Psoas muscle (tissue), 7 donors: ENCODE measurements at regions not wholly inside any gene's neighbourhood (a gene's known extent, or its start where the extent isn't known, plus 50 kb on each side); places are given as distances from the start of the nearest gene placed in this dataset.

Experiments
- ATAC-seq, 4 donors: fragments of 200-7000 bp; cut with Tn5 transposase; one replicate each; pipeline ENCODE4 v1.9.1; 2020; ENCODE audit warnings: moderate library complexity in 3 of 4, mild to moderate bottlenecking in 2 of 4
- DNase-seq, 2 donors: peaks; one replicate each; pipeline ENCODE4 v3.0.0-alpha.2; 2020
- H3K27ac ChIP-seq: fragments of 200-600 bp; one replicate; pipeline ENCODE4 v1.8.0; 2022
- H3K27me3 ChIP-seq, 3 donors: fragments of 200-600 bp in 1 of 3; one replicate each; pipeline versions ENCODE4 v1.6.1 to v1.8.0; 2013 to 2022; ENCODE audit warnings: low read length in 2 of 3, mild to moderate bottlenecking in 2 of 3, moderate library complexity in 1 of 3; ENCODE audit not compliant: insufficient read depth in 3 of 3
- H3K36me3 ChIP-seq, 2 donors: fragments of 200-600 bp in 1 of 2; one replicate each; pipeline versions ENCODE4 v1.6.1 to v1.8.0; 2013 to 2022; ENCODE audit warnings: low read depth in 1 of 2, mild to moderate bottlenecking in 1 of 2, moderate library complexity in 1 of 2; ENCODE audit not compliant: insufficient read depth in 1 of 2
- H3K4me1 ChIP-seq: fragments of 200-600 bp; one replicate; pipeline ENCODE4 v1.8.0; 2022
- H3K4me3 ChIP-seq: fragments of 200-600 bp; one replicate; pipeline ENCODE4 v1.8.0; 2022; ENCODE audit warnings: mild to moderate bottlenecking
- H3K9me3 ChIP-seq: fragments of 200-600 bp; one replicate; pipeline ENCODE4 v1.8.0; 2022
- WGBS, 3 donors: extraction: QIAGEN DNeasy Blood & Tissue Kit; methylation state at CpG; one replicate each; pipeline versions ENCODE4 v1.1.6 to v1.1.7; 2013; 5-methylcytosine and 5-hydroxymethylcytosine counted together
- intact Hi-C, 2 donors: fragments of 100-400 bp; cut with DNase I; formaldehyde crosslinking; loops; one replicate each; pipeline versions ENCODE4 v1.11.0 to v1.14.2; 2022
- TF ChIP-seq, protein P1 (sequence below): fragments of 200-600 bp; IDR thresholded peaks from one replicate; pipeline ENCODE4 v1.8.0; 2022; ENCODE audit warnings: antibody characterized with exemption
- donor health status: healthy with polysubstance abuse.
- donor health status: DM: no; HTN: no; CAD: no; lungs with moderate emphysema.
- donor health status: Bipolar disorder and iron deficiency.
- donor health status: healthy.
- donor health status: DM: yes; HTN: yes; CAD: no.
- donor health status: DM: no; HTN: no; CAD: no.
- donor health status: DM: yes; HTN: yes; CAD: no.

DNA sequence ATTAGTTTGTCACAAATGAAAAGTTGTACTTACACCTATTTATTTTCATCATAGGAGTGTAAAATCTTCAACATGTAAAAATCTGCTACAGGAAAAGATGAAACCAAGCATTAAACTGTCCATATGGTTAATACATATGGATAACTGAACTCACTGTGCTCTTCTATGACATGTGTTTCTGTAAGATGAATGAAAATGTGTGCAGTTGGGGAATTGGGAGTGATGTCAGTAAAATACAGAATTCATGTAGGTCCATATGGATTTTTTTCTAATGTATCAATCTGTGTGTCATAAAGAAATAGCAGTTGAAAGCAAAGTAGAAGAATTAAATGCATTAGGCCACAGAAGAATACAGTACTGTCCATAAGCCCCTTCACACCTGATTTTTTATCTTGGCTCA, 178.4 kb upstream of the COL3A1 start:
- H3K4me3 ChIP-seq, result no peak overlapping the region
- H3K27ac ChIP-seq, result no peak overlapping the region
- TF ChIP-seq, protein P1, sequence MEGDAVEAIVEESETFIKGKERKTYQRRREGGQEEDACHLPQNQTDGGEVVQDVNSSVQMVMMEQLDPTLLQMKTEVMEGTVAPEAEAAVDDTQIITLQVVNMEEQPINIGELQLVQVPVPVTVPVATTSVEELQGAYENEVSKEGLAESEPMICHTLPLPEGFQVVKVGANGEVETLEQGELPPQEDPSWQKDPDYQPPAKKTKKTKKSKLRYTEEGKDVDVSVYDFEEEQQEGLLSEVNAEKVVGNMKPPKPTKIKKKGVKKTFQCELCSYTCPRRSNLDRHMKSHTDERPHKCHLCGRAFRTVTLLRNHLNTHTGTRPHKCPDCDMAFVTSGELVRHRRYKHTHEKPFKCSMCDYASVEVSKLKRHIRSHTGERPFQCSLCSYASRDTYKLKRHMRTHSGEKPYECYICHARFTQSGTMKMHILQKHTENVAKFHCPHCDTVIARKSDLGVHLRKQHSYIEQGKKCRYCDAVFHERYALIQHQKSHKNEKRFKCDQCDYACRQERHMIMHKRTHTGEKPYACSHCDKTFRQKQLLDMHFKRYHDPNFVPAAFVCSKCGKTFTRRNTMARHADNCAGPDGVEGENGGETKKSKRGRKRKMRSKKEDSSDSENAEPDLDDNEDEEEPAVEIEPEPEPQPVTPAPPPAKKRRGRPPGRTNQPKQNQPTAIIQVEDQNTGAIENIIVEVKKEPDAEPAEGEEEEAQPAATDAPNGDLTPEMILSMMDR, result no peak
- no peaks in the 10 kb centered on the region for H3K4me1 ChIP-seq
- DNase-seq (no peak), ATAC-seq (no peak)
- no peaks in the 10 kb centered on the region for H3K36me3 ChIP-seq
- H3K27me3 ChIP-seq, result no peaks in the 10 kb centered on the region
- no peaks in the 10 kb centered on the region for H3K9me3 ChIP-seq
- intact Hi-C loops, result no loop called here

DNA sequence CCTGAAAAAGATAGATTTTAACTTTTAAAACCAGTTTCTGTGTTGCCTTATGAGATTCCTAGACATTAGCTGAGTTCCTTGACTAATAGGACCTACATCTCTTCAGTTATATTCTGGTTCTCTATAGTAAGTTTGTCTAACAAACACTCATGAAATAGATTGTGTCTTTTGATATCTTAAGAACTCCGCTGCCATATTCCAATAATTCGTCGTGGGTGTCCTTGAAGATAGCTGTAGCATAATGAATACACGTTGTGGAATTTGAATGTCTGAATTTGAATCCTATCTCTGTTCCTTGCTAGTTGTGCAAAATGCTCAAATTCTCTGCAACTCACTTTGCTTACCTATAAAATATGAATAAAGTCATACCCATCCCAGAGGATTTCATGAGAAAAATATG, 176.8 kb upstream of the COL3A1 start:
- H3K27ac ChIP-seq, result no peak overlapping the region

DNA sequence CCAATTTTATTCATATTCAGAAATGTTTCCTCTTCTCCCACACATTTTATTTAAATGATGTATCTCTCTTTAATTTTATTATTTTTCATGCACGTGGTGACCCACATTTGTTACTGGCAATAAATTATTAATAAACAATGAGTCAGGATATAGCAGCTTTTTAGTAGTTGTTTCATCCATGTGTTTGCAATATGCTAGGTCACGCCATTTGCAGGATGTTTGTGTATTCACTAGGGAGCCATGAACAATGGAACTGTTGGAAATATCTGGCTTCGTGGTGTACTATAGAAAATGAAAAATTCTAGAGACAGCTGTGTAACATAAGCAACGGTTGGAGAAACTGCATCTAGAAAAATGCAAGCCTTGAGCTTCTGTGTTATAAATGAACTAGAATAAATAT, 176.0 kb upstream of the COL3A1 start:
- H3K4me1 ChIP-seq, result no peaks in the 10 kb centered on the region
- 5 to 12% (median 10%) methylated on average over 4 of the region's 4 CpGs for WGBS, 3 donors
- no peak for DNase-seq
- no peak for ATAC-seq
- no peaks in the 10 kb centered on the region for H3K36me3 ChIP-seq
- no peak overlapping the region for H3K4me3 ChIP-seq
- no peak overlapping the region for H3K27ac ChIP-seq
- TF ChIP-seq, protein P1, result no peak
- intact Hi-C loops, result no loop called here
- H3K27me3 ChIP-seq, result no peaks in the 10 kb centered on the region
- no peaks in the 10 kb centered on the region for H3K9me3 ChIP-seq

More for the DNA sequence above, 176.8 kb upstream of the COL3A1 start:
- Histone ChIP-seq H3K4me1 (no peaks in the 10 kb centered on the region), H3K36me3 (no peaks in the 10 kb centered on the region), H3K27me3 (no peaks in the 10 kb centered on the region), H3K9me3 (no peaks in the 10 kb centered on the region), H3K4me3 (no peak overlapping the region)
- WGBS, 3 donors, result 65 to 72% (median 70%) methylated on average over 4 of the region's 4 CpGs
- intact Hi-C loops, result no loop called here
- no peak for ATAC-seq
- no peak for DNase-seq
- TF ChIP-seq, protein P1, result no peak

DNA sequence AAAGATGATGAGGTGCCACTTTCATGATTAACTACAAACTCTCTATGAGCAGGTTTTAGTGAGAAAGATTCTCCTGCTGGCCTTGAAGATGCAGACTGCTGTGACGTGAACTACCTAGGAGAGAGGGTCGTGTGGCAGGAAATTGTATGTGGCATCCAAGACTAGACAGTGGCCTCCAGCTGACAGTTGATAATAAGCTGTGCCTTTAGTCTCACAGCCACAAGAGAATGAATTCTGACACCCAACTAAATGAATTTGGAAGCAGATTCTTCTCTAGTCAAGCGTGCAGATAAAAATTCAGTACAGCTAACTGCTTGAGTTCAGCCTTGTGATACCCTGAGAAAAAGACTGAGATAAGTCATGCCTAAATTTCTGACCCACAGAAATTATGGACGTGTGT, 169.0 kb upstream of the COL3A1 start:
- Histone ChIP-seq H3K9me3 (no peaks in the 10 kb centered on the region), H3K4me1 (no peaks in the 10 kb centered on the region), H3K27me3 (no peaks in the 10 kb centered on the region), H3K4me3 (no peak overlapping the region), H3K27ac (no peak overlapping the region), H3K36me3 (no peaks in the 10 kb centered on the region)
- intact Hi-C loops, result no loop called here
- DNase-seq (no peak), ATAC-seq (no peak)
- TF ChIP-seq, protein P1, result no peak
- 58 to 61% (median 59%) methylated on average over 4 of the region's 4 CpGs for WGBS, 3 donors

DNA sequence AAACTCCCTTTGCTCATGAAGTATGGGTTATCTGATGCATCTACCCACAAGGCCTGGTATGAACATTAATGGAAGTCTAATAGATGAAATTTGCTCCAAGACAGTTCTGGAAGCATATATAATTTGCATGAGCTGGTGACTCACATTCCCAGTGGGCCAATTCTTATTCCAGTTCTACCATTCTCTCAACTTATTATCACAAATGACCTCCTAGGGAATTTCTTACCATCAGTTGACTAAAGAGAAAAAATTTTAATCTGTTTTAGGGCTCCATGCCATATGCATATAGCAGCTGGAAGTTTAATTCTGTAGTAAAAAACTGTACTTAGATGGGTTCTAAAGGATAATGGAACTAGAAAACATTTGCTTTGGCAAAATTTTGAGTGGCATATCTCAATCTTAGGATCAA, 165.2 kb upstream of the COL3A1 start:
- intact Hi-C loops, result no loop called here
- ATAC-seq, result no peak

More for the DNA sequence above, 165.2 kb upstream of the COL3A1 start:
- TF ChIP-seq, protein P1, result no peak
- Histone ChIP-seq H3K4me3 (no peak overlapping the region), H3K36me3 (no peaks in the 10 kb centered on the region), H3K4me1 (no peaks in the 10 kb centered on the region), H3K27ac (no peak overlapping the region), H3K27me3 (no peaks in the 10 kb centered on the region), H3K9me3 (no peaks in the 10 kb centered on the region)
- DNase-seq, result no peak
